ENCODE measurements at regions not wholly inside any gene's neighbourhood (a gene's known extent, or its start where the extent isn't known, plus 50 kb on each side); places are given as distances from the start of the nearest gene placed in this dataset.

DNA sequence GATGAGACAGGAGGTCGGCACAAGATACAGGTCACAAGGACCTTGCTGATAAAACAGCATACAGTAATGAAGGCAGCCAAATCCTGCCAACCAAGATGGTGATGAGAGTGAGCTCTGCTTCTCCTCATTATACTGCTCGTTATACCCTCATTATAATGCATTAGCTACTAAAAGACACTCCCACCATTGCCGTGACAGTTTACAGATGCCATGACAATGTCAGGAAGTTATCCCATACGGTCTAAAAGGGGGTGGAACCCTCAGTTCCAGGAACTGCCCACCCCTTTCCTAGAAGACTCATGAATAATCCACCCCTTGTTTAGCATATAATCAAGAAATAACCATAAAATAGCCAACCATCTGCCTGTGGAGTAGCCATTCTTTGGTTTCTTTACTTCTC lies 224.2 kb downstream of the RBM43 start:
- DNase-seq (ENCODE audit: low read depth in 1 of 2, low spot score in 1 of 2): no peak

DNA sequence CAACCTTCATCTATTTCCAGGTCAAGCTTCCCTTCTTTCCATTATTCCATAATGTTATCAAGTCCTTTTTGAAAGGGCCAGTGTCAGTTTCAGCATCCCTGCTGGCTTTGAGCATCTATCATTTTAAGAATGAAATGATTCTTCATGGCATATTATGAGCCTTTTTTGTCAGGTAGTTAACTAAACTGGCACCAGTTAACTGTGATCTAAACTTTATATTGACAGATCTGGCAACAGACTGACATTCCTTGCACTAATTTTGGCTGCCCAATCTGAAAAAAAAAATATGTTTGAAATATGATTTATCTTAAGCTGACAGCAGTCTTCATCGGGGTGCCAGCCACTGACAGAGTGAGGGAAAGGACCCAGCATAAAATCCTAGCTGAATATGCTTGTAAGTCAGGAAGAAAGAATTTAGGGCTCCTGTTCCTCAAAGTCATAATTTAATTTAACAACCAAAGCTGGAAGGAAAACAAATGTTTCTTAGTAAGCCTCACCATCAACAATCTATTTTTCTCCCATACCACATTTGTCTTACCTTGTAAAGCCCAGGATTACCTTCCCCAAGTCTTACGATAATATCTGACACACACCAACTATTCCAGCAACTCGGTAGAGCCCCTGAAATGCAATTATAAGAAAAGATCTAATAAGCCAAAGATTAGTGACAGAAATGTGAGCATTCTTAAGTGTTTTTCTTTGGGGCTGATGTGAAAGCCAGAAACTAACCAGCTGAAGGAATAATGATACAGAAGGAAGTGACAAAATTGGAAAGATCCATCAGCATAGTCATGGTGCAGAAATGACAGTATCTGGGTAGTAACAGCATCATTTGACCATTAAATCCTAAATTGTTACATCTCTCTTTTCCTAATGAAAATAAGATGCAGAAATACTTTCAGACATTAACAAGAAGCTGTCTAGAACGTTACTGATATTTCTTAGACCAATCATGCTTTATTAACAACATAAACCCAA lies 228.1 kb downstream of the RBM43 start:
- no peak for DNase-seq (ENCODE audit: low read depth in 1 of 2, low spot score in 1 of 2)

DNA sequence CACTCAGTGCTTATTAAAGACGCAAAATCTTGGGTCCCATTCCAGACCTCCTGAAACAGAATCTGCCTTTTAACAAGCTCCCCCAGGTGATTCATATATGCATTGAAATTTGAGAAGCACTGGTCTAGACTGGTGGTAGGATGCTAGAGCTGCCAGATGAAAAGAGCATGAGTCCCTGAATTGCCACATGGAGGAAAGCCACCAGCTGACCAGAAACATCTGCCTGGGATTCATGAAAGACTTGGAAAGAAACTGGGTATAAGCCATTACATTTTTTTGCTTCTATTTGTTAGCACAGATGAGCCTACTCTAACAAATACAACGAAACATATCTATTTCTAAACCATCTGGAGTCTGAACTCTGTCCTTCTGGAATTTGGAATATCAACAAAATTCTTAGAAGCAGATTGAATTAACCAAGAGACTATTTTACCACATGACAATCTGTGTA lies 228.9 kb downstream of the RBM43 start:
- DNase-seq (ENCODE audit: low read depth in 1 of 2, low spot score in 1 of 2): no peak

DNA sequence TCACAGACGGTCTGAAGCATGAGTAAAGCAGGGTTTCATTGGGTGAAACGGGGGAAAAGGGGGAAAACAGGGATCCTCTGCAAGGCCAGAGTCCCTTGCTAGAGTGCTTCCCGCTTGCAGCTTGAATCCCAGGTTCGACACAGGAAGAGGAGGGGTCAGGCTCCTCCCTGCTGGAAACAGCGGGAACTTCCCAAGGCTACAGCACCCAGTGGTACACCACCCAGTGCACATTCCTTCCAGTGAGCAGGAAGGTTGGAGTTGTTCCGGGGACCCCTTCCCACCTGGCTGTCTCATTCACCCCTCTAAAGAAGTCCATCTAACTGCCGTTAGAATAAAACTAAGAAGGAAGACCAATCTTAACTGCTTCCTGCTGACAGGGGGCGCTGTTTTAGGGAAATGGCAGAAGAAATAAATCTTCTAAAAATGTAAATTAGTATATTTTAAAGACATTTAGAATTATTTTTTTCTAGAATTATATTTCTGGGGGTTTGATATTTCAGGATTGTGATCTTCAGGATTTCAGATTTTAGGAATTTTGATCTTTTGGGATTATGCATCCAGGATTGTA lies 230.9 kb downstream of the RBM43 start:
- DNase-seq (ENCODE audit: low read depth in 1 of 2, low spot score in 1 of 2): no peak

DNA sequence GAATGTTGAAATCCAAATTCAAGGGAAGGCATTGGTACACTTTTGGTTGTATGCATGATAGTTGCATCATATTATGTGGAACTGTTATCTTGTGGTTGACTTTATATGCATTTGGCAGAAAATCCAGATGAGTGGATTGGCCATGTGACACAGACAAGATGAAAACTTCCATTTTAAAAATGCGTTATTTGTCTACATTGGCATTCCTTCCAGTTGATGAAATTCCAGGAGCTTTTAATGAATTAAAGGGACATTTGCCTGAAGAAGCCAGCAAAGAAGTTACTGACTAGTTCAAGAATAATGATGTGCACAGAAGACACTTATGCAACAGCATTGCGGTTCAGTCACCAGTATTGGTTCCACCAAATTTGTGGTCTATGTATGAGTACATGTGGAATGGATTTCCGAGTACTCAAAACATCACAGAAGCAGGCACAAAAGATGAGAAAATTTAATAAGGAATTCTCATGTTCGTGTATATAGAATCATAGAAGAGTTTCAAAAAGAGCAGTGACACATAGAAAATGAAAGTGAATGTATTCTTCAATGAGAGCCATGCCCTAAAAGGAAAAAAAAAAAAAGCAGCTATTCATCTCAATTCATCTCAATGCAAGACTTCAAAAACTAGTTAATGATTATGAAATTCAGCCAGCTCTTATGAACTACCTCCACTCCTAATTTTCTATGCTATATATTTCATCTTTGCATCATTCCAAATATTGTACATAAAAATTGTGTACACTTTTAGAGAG lies 232.1 kb downstream of the RBM43 start:
- no peak for DNase-seq (ENCODE audit: low read depth in 1 of 2, low spot score in 1 of 2)

DNA sequence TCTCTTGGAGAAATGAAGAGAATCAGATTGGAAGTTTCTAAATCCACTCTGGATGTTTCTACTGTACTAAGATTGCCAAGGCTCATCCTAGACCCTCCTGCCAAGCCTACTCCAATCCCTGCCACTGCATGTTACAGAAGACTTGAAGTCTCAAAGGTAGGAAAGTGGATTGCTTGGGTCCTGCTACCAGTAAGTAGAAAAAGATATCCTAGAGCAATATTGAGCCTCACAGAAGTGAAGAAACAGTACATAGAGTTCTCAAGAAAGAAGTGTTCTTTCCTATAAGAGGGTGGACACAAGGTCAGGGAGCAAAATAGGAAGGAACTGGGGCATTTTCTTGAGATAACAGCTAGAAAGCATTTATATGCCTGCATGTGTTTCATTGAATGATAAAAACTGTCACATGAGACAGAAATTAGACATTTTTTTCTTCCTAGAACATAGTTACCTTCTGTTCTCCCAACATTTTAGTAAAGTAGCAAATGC lies 232.9 kb downstream of the RBM43 start:
- no peak for DNase-seq (ENCODE audit: low read depth in 1 of 2, low spot score in 1 of 2)

DNA sequence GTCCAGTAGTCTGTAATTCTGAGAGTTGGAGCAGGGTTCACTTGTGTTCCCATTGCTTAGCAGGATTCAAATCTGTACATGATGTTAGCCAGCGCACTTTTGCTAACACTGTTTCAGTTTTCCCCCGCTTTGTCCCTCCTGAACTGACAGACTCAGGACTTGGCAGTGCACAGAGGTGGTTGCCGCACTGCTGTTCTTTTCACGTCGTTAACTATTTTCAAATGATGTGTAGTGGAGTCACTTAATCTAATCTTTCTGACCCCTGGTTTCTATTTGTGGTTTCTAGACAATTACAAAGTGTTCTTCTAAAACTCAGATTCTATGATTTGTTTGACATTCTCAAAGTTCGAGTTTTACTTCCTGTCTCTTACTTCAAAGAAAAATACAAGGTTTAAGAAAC lies 234.5 kb downstream of the RBM43 start:
- no peak for DNase-seq (ENCODE audit: low read depth in 1 of 2, low spot score in 1 of 2)

DNA sequence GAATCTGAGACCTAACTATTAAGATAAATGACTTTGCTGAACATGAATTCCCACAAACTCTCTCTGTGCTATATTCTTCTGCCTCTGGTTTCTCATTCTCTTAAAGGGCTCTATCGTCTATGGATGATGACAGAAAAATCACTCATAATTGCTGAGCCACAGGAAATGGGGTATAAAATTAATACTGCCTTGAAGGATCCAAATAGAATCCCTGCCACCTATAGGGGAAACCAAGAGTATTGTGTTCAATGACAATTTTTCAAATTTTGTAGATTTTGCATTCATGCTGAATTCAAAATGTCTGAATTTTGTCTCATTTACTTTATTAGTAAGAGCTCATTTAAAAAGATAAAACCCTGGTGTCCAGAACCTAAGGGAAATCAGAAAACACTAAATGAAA lies 235.8 kb downstream of the RBM43 start:
- DNase-seq (ENCODE audit: low read depth in 1 of 2, low spot score in 1 of 2): no peak

DNA sequence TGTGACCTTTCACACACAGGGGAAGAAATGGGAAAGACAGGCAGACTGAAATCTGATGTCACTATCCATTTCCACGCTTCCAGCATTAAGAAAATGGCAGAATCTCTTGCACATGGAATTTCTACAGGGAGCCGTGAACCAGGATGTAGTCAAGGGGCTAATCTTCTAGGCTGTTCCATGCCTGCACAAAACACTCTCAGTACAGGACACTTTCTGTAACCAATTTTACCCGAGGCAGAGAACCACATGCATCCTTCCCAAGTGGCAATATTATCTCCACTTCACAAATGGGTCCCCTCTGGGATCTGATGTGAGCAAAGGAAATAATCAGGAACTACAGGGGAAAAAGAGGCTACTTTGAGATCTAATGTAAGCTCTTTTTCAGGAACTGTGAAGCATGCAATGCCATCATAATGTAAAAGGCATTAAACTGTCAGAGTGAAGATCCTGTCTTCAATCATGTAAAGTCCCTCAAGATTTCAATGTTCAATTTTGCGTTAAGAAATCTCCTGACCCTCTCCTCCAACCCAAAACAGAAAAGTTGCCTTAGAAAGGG lies 236.9 kb downstream of the RBM43 start:
- DNase-seq (ENCODE audit: low read depth in 1 of 2, low spot score in 1 of 2): no peak

DNA sequence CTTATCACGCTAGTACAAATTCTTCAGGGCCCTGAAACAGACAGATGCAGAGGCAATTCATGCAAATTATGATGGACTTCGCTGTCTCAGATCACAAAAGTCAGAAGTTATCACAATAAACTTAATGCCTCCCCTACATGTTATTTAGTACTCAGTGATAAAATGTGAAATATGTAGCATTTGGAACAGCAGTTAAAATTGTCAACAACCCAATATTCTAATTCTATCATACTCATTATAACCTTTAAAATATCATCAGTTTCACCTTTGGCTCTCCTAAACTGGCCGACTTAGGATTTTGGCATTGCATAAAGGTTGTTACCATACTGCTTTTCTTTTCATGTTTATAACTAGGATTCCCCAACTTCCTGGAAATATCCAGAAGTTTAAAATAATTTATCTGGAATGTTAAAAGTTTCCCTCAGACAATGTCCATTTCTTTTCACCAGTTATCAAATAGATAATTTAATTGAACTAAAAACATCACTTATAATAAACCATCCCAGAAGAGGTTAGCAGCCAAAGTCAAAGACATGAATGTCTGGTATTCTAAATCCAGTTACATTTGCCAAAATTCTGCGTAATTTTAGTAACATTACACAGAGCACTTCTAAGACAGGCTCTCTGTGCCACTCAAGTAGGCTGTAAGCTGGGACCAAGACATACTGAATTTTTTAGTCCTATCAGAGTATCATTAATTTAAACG lies 239.8 kb downstream of the RBM43 start:
- no peak for DNase-seq (ENCODE audit: low read depth in 1 of 2, low spot score in 1 of 2)

DNA sequence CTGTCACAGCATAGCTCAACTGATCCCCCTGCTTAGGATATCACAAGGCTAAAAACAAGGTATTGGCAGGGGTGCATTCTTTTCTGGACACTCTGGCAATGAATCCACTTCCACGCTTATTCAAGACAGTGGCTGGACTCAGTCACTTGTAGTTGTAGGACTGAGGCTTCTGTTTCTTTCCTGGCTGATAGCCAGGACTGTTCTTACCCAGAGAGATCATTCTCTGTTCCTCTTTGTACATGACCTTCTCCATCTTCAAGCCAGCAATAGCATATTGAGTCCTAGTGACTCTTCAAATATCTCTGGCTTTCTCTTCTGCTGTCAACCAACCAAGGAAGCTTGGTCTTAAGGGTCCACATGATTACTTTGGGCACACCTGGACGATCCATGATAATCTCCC lies 241.3 kb downstream of the RBM43 start:
- DNase-seq (ENCODE audit: low read depth in 1 of 2, low spot score in 1 of 2): no peak

DNA sequence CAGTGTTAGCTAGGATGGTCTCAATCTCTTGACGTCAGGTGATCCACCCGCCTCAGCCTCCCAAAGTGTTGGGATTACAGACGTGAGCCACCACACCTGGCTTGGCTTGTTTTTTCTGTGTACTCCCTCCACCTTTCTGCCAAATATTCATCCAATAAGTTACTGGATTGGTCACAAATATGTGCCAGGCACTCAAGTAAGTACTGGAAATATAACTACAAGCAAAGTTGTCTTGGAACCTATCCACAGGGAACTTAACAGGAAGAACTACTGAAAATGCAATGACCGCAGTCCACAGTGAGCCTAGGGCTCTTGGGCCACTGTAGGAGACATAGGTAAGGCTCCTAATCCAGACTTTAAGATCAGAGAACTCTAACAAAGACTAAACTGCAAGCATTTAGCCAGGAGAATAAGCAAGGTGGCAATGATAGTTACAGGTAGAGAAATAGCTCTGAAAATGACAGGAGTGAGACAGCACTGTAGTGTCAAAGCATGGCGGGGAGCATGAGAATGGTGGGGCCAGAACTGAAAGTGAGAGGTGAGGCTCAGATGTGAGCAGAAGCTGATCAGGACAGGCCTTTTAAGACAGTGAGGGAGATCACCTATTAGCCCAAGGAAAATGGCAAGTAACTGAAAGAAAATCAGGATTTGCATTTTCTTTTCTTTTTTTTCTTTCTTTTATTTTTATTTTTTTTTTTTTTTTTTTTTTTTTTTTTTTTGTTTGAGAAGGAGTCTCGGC lies 252.1 kb downstream of the RBM43 start:
- DNase-seq (ENCODE audit: low read depth in 1 of 2, low spot score in 1 of 2): no peak

DNA sequence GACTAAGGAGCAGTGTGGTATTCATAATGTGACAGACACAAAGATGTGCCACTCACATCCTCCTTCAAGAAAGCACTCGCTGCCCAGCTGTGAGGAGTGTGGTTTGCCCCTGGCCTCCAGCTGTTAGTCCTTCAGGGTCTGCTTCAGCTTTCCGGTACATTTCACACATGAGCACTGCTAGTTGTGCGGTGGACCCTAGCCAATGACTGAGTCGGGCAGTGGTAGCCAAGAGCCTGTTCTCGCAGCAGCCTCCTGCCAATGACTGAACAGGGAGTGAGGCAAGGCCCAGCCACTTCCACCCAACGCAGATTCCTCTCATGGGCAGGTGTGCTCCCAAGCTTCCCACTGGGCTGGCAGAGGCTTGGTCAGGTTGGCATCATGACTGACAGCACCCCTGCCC lies 254.3 kb downstream of the RBM43 start:
- DNase-seq (ENCODE audit: low read depth in 1 of 2, low spot score in 1 of 2): no peak

DNA sequence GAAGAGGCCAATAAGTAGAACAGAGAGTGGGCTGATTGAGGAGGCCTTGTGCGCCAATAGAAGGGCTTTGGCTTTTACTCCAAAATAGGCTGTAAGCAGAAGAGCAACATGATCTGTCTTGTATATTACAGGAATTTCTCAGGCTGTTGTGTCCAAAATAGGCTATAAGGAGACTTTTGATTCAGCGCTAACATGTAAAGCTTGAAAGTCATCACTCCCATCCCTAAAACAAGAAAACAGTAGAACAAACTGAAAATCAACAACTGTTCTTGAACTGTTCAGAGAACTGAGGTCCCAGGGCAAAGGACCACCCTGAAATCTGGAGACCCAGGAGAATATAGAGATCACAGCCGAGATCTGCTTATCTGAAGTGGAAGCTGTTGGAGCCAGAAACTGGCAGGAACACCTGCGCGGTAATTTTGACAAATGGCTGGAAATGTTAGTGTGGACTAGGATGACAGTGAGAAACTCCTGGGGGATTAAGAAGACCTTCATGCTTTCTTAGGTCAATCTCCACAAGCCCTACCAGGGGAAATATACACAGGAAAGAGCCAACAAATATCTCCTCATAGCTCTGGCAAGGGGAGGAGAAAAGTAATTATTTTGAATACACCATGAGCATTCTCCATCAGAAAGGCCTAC lies 258.6 kb downstream of the RBM43 start:
- no peak for DNase-seq (ENCODE audit: low read depth in 1 of 2, low spot score in 1 of 2)

DNA sequence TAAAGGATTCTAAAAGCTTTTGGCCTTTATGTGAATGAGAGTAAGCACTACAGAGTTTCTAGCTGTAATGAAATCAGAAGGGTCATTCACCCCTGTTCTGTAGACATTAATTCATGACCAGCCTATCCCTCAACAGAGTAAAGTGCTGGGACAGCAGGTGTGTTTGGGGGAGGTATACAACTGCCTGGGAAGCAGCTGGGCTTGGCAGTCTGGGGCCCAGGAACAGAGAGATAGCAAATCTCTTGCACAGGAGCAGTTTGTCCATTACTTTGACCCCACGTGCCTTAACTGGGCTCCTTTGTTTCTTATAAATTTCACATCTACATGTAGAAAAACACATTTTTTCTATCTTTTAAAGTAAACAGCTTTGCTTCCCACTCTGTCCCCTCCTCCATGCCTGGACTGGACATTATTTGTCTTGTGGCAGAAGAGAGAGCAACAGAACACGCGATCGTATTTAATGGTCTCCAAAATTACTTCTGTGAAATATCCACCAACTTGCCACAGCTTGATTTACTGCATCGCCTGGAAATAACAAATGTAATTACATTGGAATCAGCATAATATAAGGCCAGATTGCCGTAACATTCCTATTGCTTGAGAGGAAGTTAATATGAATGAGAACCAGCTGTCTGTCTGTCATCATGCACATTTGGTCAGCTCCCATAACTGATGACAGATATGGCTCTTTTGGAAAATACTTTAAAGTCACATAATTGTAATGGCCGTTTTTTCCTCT lies 263.8 kb downstream of the RBM43 start:
- no peak for DNase-seq (ENCODE audit: low read depth in 1 of 2, low spot score in 1 of 2)

DNA sequence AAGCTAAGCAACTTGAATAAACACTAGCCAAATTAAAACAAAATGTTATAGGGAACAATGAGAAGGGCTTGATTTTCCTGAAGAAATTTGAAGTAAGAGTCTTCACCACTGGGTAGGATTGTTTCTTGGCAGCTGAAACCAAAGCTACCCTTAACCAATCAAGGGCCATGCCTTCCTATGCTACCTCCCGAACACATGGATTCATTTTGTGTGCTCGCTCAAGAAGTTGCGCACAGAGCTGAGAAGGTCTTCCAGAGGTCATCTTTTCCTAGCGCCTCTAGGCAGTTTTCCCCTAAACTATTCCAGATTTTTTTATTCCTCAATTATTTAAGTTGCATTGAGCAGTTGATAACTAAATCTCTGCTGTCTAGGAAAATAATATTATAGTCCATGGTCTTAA lies 264.6 kb downstream of the RBM43 start:
- DNase-seq (ENCODE audit: low read depth in 1 of 2, low spot score in 1 of 2): no peak

DNA sequence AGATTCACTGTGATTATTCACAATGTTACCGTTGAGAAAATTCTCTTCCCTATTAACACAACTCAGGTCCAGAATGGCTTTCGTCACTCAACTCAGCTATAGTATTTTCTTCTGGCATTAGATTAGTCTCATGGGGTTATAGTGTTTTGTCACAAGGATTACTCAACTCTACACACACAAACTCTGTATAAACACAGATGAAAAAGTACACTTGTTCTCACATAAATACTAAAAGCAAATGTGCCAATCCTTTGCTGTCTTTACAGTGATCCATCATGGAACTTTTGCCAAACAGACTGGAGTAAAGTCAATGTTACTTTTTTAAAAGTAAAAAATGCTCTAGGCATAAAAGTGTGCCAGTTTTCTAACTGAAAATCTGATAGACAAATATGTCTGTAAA lies 267.6 kb downstream of the RBM43 start:
- no peak for DNase-seq (ENCODE audit: low read depth in 1 of 2, low spot score in 1 of 2)

DNA sequence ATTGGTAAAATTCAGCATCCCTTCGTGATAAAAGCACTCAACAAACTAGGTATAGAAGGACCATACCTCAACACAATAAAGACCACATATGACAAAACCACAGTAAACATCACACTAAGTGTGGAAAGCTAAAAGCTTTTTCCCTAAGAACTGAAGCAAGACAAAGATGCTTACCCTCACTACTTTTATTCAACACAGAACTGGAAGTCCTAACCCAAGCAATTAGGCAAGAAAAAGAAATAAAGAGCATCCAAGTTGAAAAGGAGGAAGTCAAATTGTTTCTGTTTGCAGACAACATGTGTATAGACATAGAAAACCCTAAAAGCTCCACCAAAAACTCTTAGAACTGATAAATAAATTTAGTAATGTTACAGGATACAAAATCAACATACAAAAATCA lies 271.7 kb downstream of the RBM43 start:
- DNase-seq (ENCODE audit: low read depth in 1 of 2, low spot score in 1 of 2): no peak

DNA sequence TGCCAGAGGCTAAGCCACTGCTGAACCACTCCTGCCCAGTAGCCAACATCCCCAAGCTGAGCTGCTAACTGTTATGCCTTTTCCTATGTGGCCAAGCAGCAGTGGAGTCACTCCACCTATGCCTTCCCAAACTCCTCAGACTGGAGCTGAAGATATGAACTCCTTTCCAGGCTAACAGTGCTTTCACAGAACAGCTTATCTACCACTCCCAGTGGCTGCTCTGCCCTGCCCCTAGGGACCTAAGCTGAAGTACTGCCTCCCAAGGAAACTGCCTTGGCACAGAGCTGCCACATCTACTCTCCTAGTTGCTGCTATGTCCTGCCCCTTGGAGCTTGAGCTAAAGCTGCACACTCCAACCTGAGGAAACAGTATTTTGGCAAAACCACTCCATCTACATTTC lies 275.9 kb downstream of the RBM43 start:
- no peak for DNase-seq (ENCODE audit: low read depth in 1 of 2, low spot score in 1 of 2)

Measured in activated CD4-positive, alpha-beta T cell treated with anti-CD3 and anti-CD28 coated beads, Interleukin-2, amount 50 U/mL, for 24 hours (primary cell).